WERI-Rb-1 (cell line): ENCODE measurements at regions not wholly inside any gene's neighbourhood (a gene's known extent, or its start where the extent isn't known, plus 50 kb on each side); places are given as distances from the start of the nearest gene placed in this dataset.

Experiments used
- DNase-seq: peaks from one replicate; pipeline ENCODE4 v3.0.0-alpha.2; 2020
- H3K27ac ChIP-seq: fragments of 250-450 bp; sonication (Bioruptor Pico); 2 replicates; pipeline ENCODE4 v1.5.1; 2020; ENCODE audit warnings: mild to moderate bottlenecking, moderate library complexity
- H3K27me3 ChIP-seq: fragments of 250-450 bp; sonication (Bioruptor Pico); 2 replicates; pipeline ENCODE4 v1.5.1; 2021; ENCODE audit warnings: mild to moderate bottlenecking, low read depth, moderate library complexity; ENCODE audit not compliant: insufficient read depth, severe bottlenecking
- H3K36me3 ChIP-seq: fragments of 250-450 bp; sonication (Bioruptor Pico); 2 replicates; pipeline ENCODE4 v1.5.1; 2020; ENCODE audit warnings: mild to moderate bottlenecking, moderate library complexity
- H3K4me3 ChIP-seq: 2 replicates; pipeline ENCODE4 v1.5.1; 2011; ENCODE audit warnings: low read depth, mild to moderate bottlenecking, control low read depth, low read length
- H3K9me3 ChIP-seq: fragments of 250-450 bp; sonication (Bioruptor Pico); 2 replicates; pipeline ENCODE4 v1.5.1; 2021; ENCODE audit warnings: mild to moderate bottlenecking, moderate library complexity; ENCODE audit not compliant: severe bottlenecking
- CTCF ChIP-seq: IDR thresholded peaks from 2 replicates; pipeline ENCODE4 v1.5.1; 2011; ENCODE audit warnings: low read depth, mild to moderate bottlenecking, control low read depth, inconsistent platforms, low read length

- Histone ChIP-seq H3K27ac (no peak overlapping the region), H3K27me3 (peaks cover 77% of the 10 kb centered on the region), H3K9me3 (no peaks in the 10 kb centered on the region), H3K36me3 (no peaks in the 10 kb centered on the region), H3K4me3 (no peak overlapping the region)
- TF ChIP-seq CTCF, result no peak
- no peak for DNase-seq
These were observed 97.0 kb upstream of the GJB5 start for GRCh38 chr1:34657849-34658248.

GRCh38 chr1:34663031-34663430 is 91.8 kb upstream of the GJB5 start:
- peaks cover 81% of the 10 kb centered on the region for H3K27me3 ChIP-seq

GRCh38 chr1:34668063-34668462 is 86.8 kb upstream of the GJB5 start:
- H3K27ac ChIP-seq, result no peak overlapping the region
- DNase-seq, result no peak
- peaks cover 56% of the 10 kb centered on the region for H3K27me3 ChIP-seq
- peaks cover 4% of the 10 kb centered on the region for H3K9me3 ChIP-seq
- no peak overlapping the region for H3K4me3 ChIP-seq
- TF ChIP-seq CTCF, result no peak
- no peaks in the 10 kb centered on the region for H3K36me3 ChIP-seq

More at GRCh38 chr1:34663031-34663430, 91.8 kb upstream of the GJB5 start:
- Histone ChIP-seq H3K27ac (no peak overlapping the region), H3K36me3 (no peaks in the 10 kb centered on the region), H3K4me3 (no peak overlapping the region), H3K9me3 (no peaks in the 10 kb centered on the region)
- TF ChIP-seq CTCF, result no peak
- DNase-seq, result no peak

- Histone ChIP-seq H3K4me3 (no peak overlapping the region), H3K27ac (no peak overlapping the region), H3K36me3 (no peaks in the 10 kb centered on the region), H3K9me3 (peaks cover 4% of the 10 kb centered on the region), H3K27me3 (peaks cover 41% of the 10 kb centered on the region)
- no peak for DNase-seq
- no peak for TF ChIP-seq CTCF
These were observed 83.9 kb upstream of the GJB5 start for GRCh38 chr1:34670982-34671381.

- TF ChIP-seq CTCF, result no peak
- no peaks in the 10 kb centered on the region for H3K36me3 ChIP-seq
These were observed 83.0 kb upstream of the GJB5 start for GRCh38 chr1:34671887-34672286.

More at GRCh38 chr1:34671887-34672286, 83.0 kb upstream of the GJB5 start:
- Histone ChIP-seq H3K27ac (no peak overlapping the region), H3K27me3 (peaks cover 40% of the 10 kb centered on the region), H3K9me3 (peaks cover 4% of the 10 kb centered on the region), H3K4me3 (no peak overlapping the region)
- DNase-seq, result no peak
